Large intestine (tissue), 3 donors: ENCODE measurements at regions not wholly inside any gene's neighbourhood (a gene's known extent, or its start where the extent isn't known, plus 50 kb on each side); places are given as distances from the start of the nearest gene placed in this dataset.

Source experiments
- DNase-seq, 2 donors: peaks; one replicate each; pipeline versions ENCODE4 v3.0.0 to v3.0.0-alpha.2; 2013
- H3K27ac ChIP-seq: one replicate; pipeline ENCODE4 v1.5.1; 2013; ENCODE audit warnings: low read length
- H3K27me3 ChIP-seq: 2 replicates; pipeline ENCODE4 v1.6.1; 2013; ENCODE audit warnings: low read length; ENCODE audit not compliant: control insufficient read depth, insufficient read depth
- H3K36me3 ChIP-seq: 2 replicates; pipeline ENCODE4 v1.6.1; 2013; ENCODE audit warnings: low read length; ENCODE audit not compliant: control insufficient read depth, insufficient read depth
- H3K4me1 ChIP-seq: one replicate; pipeline ENCODE4 v1.6.1; 2013; ENCODE audit warnings: low read length; ENCODE audit not compliant: control insufficient read depth, insufficient read depth
- H3K4me3 ChIP-seq: one replicate; pipeline ENCODE4 v1.5.1; 2013; ENCODE audit warnings: low read length
- H3K9me3 ChIP-seq: one replicate; pipeline ENCODE4 v1.6.1; 2013; ENCODE audit warnings: mild to moderate bottlenecking, low read depth, low read length, moderate library complexity; ENCODE audit not compliant: control insufficient read depth
- WGBS: methylation state at CpG from one replicate; pipeline ENCODE4 v1.1.5; 2013; ENCODE audit warnings: low lambda C conversion rate; ENCODE audit not compliant: insufficient coverage; 5-methylcytosine and 5-hydroxymethylcytosine counted together

GRCh38 chr10:90175161-90175681 lies 473.8 kb downstream of the KIF20B start:
- no peak overlapping the region for H3K4me3 ChIP-seq
- WGBS: no CpG with 5 or more reads among the region's 7 CpGs
- H3K27me3 ChIP-seq: no peaks in the 10 kb centered on the region
- no peak overlapping the region for H3K27ac ChIP-seq
- H3K36me3 ChIP-seq: no peaks in the 10 kb centered on the region
- no peaks in the 10 kb centered on the region for H3K4me1 ChIP-seq
- DNase-seq: no peak
- H3K9me3 ChIP-seq: no peaks in the 10 kb centered on the region

- H3K4me3 ChIP-seq: no peak overlapping the region
- no peaks in the 10 kb centered on the region for H3K27me3 ChIP-seq
- no peaks in the 10 kb centered on the region for H3K9me3 ChIP-seq
- H3K4me1 ChIP-seq: no peaks in the 10 kb centered on the region
- no peak overlapping the region for H3K27ac ChIP-seq
- WGBS: no CpG with 5 or more reads among the region's 5 CpGs
- DNase-seq: no peak
- no peaks in the 10 kb centered on the region for H3K36me3 ChIP-seq
Measured at GRCh38 chr10:90179696-90180407, 478.5 kb downstream of the KIF20B start.

DNA sequence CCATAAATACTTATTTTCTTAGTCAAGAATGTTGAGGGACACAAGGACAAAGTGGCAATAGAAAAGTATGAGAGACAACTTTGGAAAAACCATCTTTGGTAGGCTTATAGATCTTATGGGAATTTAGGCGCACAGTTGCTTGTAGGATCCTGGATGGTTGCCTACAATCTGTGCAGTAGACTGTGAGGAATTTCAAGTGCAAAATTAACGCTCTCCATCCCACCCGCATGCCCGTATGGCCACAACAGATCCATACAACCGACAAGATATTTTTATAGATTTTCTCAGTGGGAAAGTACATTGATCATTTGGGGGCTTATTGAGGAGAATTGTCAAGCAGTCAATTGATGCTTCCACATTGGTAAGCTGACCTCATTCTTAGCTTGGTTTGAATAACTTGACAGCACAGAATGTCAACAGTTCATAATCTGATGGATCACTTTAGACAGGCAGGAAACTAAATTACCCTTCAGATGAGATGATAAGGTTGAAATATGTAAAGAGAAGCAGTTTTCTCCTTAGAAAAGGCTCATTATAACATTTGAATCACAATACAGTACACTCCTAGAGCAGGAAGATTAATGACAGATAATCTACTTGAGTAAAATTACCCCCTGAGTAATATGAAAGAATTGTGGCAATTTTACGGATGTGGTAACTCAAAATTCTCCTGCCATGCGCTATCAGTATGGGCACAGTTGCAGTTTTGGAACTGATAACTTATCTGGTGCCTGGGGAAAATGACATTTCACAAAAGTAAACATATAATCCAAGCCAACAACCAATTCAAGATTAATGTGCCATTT lies 479.7 kb downstream of the KIF20B start:
- no peaks in the 10 kb centered on the region for H3K4me1 ChIP-seq
- no peaks in the 10 kb centered on the region for H3K27me3 ChIP-seq
- H3K36me3 ChIP-seq: no peaks in the 10 kb centered on the region
- 100% methylated on average over 2 of the region's 7 CpGs for WGBS
- no peak for DNase-seq
- no peak overlapping the region for H3K4me3 ChIP-seq
- H3K9me3 ChIP-seq: no peaks in the 10 kb centered on the region
- no peak overlapping the region for H3K27ac ChIP-seq

GRCh38 chr10:90192825-90193224 lies 491.4 kb downstream of the KIF20B start:
- H3K27me3 ChIP-seq: no peaks in the 10 kb centered on the region
- H3K36me3 ChIP-seq: no peaks in the 10 kb centered on the region
- WGBS: no CpG with 5 or more reads among the region's 1 CpG
- no peaks in the 10 kb centered on the region for H3K4me1 ChIP-seq
- H3K4me3 ChIP-seq: no peak overlapping the region
- no peaks in the 10 kb centered on the region for H3K9me3 ChIP-seq
- no peak for DNase-seq
- H3K27ac ChIP-seq: no peak overlapping the region

DNA sequence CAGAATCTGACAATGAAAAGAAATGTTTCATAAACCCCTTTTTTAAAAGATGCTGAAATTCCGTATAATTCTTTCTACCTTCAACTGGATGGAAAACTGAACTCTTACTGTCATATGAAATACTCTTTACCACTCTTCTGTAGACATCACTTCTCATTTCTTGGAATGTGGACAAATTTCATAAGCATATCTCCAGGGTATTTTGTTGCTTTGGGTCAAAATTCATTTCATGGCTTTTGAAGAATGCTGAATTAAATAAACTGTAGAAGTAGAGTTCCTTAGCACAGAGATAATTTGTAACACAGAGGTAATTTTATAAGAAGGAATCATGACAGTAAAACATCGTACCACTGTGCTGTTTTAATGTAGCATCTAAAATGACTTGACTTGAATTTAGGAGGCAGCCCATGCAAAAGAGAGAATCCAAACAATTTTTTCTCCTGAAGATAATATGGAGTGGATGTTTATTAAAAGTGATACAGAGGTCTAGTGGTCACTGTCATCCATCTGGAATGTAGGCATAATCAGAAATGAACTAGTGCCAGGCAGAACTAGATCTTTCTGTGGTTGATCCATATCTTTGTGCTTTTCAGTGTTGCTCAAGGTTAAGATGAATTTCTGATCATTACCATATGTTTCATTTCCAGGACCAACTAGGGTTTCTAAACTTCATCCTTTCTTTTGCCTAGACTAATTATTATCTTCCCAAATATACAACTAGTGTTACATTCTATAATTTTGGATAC lies 492.0 kb downstream of the KIF20B start:
- Histone ChIP-seq H3K36me3 (no peaks in the 10 kb centered on the region), H3K4me3 (no peak overlapping the region), H3K9me3 (no peaks in the 10 kb centered on the region), H3K27me3 (no peaks in the 10 kb centered on the region), H3K27ac (no peak overlapping the region), H3K4me1 (no peaks in the 10 kb centered on the region)
- no peak for DNase-seq
- WGBS: 100% methylated on average over 1 of the region's 2 CpGs

DNA sequence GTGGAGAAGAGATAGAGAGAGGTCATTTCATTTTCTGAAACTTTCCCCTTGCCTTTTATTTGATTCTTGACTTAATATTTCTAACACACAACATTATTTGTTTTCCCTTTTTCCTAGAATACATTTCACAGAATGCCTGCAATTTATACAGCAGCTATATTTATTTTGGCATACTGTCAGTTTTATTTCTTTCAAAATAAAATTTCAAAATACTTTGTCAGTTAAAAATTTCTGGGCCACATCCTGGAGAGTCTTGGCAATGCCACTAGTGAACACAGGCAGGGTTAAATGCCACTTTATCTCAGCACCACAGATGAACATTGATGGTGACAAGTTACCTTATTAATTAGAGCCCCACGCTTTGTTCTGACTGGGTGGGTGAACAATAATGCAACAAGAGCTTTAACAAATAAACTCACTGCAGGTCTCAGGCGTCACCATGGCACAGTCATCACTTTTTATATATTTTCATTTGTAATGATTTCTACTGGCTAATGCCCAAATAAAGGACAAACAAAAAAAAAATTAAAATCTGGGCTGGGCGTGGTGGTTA lies 494.0 kb downstream of the KIF20B start:
- DNase-seq: no peak
- Histone ChIP-seq H3K27me3 (no peaks in the 10 kb centered on the region), H3K27ac (no peak overlapping the region), H3K36me3 (no peaks in the 10 kb centered on the region), H3K4me3 (no peak overlapping the region), H3K4me1 (no peaks in the 10 kb centered on the region), H3K9me3 (no peaks in the 10 kb centered on the region)
- WGBS: 100% methylated on average over 1 of the region's 3 CpGs

GRCh38 chr10:90197766-90198165 lies 496.4 kb downstream of the KIF20B start:
- DNase-seq: no peak
- Histone ChIP-seq H3K27ac (no peak overlapping the region), H3K4me3 (no peak overlapping the region), H3K4me1 (no peaks in the 10 kb centered on the region), H3K9me3 (no peaks in the 10 kb centered on the region), H3K36me3 (no peaks in the 10 kb centered on the region), H3K27me3 (no peaks in the 10 kb centered on the region)

DNA sequence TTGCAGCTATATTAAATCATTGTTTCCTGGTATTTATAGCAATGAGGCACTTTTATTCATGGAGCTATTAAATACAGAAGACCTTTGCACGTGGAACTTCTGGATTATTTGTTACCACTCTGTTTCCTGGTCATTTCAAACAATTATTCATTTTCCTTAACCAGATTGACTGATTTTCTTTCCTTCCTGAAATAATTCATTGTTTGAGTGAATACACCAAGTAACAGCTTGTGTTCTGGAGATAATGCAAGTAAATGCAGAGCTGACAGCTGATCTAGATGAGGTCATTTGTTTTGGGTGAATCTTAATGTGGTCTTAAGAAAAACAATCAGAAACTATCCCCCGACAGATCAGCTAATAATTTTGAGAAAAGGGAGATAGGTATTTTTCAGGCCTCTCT lies 497.7 kb downstream of the KIF20B start:
- no peaks in the 10 kb centered on the region for H3K36me3 ChIP-seq
- no peaks in the 10 kb centered on the region for H3K4me1 ChIP-seq
- H3K9me3 ChIP-seq: no peaks in the 10 kb centered on the region
- H3K27ac ChIP-seq: no peak overlapping the region
- no peak for DNase-seq
- WGBS: 40% methylated on average over 1 of the region's 2 CpGs
- no peaks in the 10 kb centered on the region for H3K27me3 ChIP-seq
- H3K4me3 ChIP-seq: no peak overlapping the region

- Histone ChIP-seq H3K4me3 (no peak overlapping the region), H3K4me1 (no peaks in the 10 kb centered on the region), H3K36me3 (no peaks in the 10 kb centered on the region), H3K9me3 (no peaks in the 10 kb centered on the region), H3K27ac (no peak overlapping the region), H3K27me3 (no peaks in the 10 kb centered on the region)
- DNase-seq: no peak
Measured at GRCh38 chr10:90199513-90199912, 498.1 kb downstream of the KIF20B start.
